ENCODE measurements at regions not wholly inside any gene's neighbourhood (a gene's known extent, or its start where the extent isn't known, plus 50 kb on each side); places are given as distances from the start of the nearest gene placed in this dataset.
A peak's percentile ranks its signal among the peaks of the same experiment; 100 is the strongest.

GRCh38 chr12:92516277-92516600 lies 186.6 kb upstream of the PLEKHG7 start:
- TF ChIP-seq CTCF (conservative IDR thresholded peaks at IDR 0.05) (no peak), EZH2 (IDR thresholded peaks at IDR 0.05; ENCODE audit: low read depth) (no peak)
- no peak for DNase-seq
- Histone ChIP-seq H3K4me1 (replicated peaks; ENCODE audit: insufficient read depth) (peaks cover 7% of the 10 kb centered on the region; the same call in 1 of the 2 replicates), H2AFZ (peak overlapping the region; percentile 31; the same call in 1 of the 2 replicates), H3F3A (ENCODE audit: insufficient read depth, low read depth) (no peaks in the 10 kb centered on the region), H3K79me2 (ENCODE audit: low read depth) (no peaks in the 10 kb centered on the region), H3K27ac (no peak overlapping the region), H3K4me2 (no peak overlapping the region; the same call in 1 of the 2 replicates), H3K9me2 (ENCODE audit: insufficient read depth) (no peaks in the 10 kb centered on the region), H3K36me3 (ENCODE audit: low read depth) (no peaks in the 10 kb centered on the region), H3K27me3 (ENCODE audit: insufficient read depth, low read depth) (no peaks in the 10 kb centered on the region), H3K9me3 (ENCODE audit: insufficient read depth, low read depth) (no peaks in the 10 kb centered on the region), H3K4me3 (no peak overlapping the region), H4K20me1 (ENCODE audit: insufficient read depth) (no peaks in the 10 kb centered on the region)
- POLR2A ChIA-PET (ENCODE audit: unreplicated experiment), result interaction anchor here (0.8 kb wide), 1 partner anchor 25 kb away, joined by 20 read pairs; no protein-coding TSS in a partner anchor
- CTCF ChIA-PET, result no interaction called here
- no TSS peak for BruUV-seq (replicated peaks)
- intact Hi-C loops (cut with micrococcal nuclease; ENCODE audit: unreplicated experiment), result no loop called here

- ChIA-PET POLR2A (ENCODE audit: unreplicated experiment) (no interaction called here), CTCF (no interaction called here)
- H3K27me3 ChIP-seq (ENCODE audit: insufficient read depth, low read depth), result no peaks in the 10 kb centered on the region
- H3K9me3 ChIP-seq (ENCODE audit: insufficient read depth, low read depth), result no peaks in the 10 kb centered on the region
- H2AFZ ChIP-seq, result no peak overlapping the region
- H3F3A ChIP-seq (ENCODE audit: insufficient read depth, low read depth), result no peaks in the 10 kb centered on the region
- H3K4me3 ChIP-seq, result no peak overlapping the region
- no peaks in the 10 kb centered on the region for H3K79me2 ChIP-seq (ENCODE audit: low read depth)
- H3K4me1 ChIP-seq (replicated peaks; ENCODE audit: insufficient read depth), result peaks cover 7% of the 10 kb centered on the region; the same call in 1 of the 2 replicates
- no peak overlapping the region for H3K4me2 ChIP-seq
- no peaks in the 10 kb centered on the region for H3K36me3 ChIP-seq (ENCODE audit: low read depth)
- intact Hi-C loops (cut with micrococcal nuclease; ENCODE audit: unreplicated experiment), result no loop called here
- H3K27ac ChIP-seq, result no peak overlapping the region
- H4K20me1 ChIP-seq (ENCODE audit: insufficient read depth), result no peaks in the 10 kb centered on the region
- no peak for DNase-seq
- BruUV-seq (replicated peaks), result no TSS peak
- no peak for TF ChIP-seq CTCF (conservative IDR thresholded peaks at IDR 0.05)
- TF ChIP-seq EZH2 (IDR thresholded peaks at IDR 0.05; ENCODE audit: low read depth), result no peak
- no peaks in the 10 kb centered on the region for H3K9me2 ChIP-seq (ENCODE audit: insufficient read depth)
These were observed 189.5 kb upstream of the PLEKHG7 start for GRCh38 chr12:92513231-92513730.

- H3K4me1 ChIP-seq (replicated peaks; ENCODE audit: insufficient read depth), result peaks cover 7% of the 10 kb centered on the region; the same call in 1 of the 2 replicates
- H3K27ac ChIP-seq, result no peak overlapping the region
- no TSS peak for BruUV-seq (replicated peaks)
- no peaks in the 10 kb centered on the region for H3F3A ChIP-seq (ENCODE audit: insufficient read depth, low read depth)
- CTCF ChIA-PET, result no interaction called here
- H3K9me3 ChIP-seq (ENCODE audit: insufficient read depth, low read depth), result no peaks in the 10 kb centered on the region
- H3K9me2 ChIP-seq (ENCODE audit: insufficient read depth), result no peaks in the 10 kb centered on the region
- no peak overlapping the region for H3K4me2 ChIP-seq
- no peak for DNase-seq
- no peak overlapping the region for H3K4me3 ChIP-seq
- no peak for TF ChIP-seq CTCF (conservative IDR thresholded peaks at IDR 0.05)
- no peak for TF ChIP-seq EZH2 (IDR thresholded peaks at IDR 0.05; ENCODE audit: low read depth)
- no peaks in the 10 kb centered on the region for H3K36me3 ChIP-seq (ENCODE audit: low read depth)
- intact Hi-C loops (cut with micrococcal nuclease; ENCODE audit: unreplicated experiment), result no loop called here
- POLR2A ChIA-PET (ENCODE audit: unreplicated experiment), result no interaction called here
- no peaks in the 10 kb centered on the region for H4K20me1 ChIP-seq (ENCODE audit: insufficient read depth)
- no peak overlapping the region for H2AFZ ChIP-seq
- no peaks in the 10 kb centered on the region for H3K79me2 ChIP-seq (ENCODE audit: low read depth)
- H3K27me3 ChIP-seq (ENCODE audit: insufficient read depth, low read depth), result no peaks in the 10 kb centered on the region
These were observed 191.0 kb upstream of the PLEKHG7 start for GRCh38 chr12:92511786-92512185.
